GM21423 (cell line): ENCODE measurements at regions not wholly inside any gene's neighbourhood (a gene's known extent, or its start where the extent isn't known, plus 50 kb on each side); places are given as distances from the start of the nearest gene placed in this dataset.

Experiments used
- ATAC-seq: cut with Tn5 transposase; IDR thresholded peaks from one replicate; pipeline ENCODE4 v1.9.1; 2021; ENCODE audit warnings: mild to moderate bottlenecking, moderate library complexity; ENCODE audit not compliant: unreplicated experiment

DNA sequence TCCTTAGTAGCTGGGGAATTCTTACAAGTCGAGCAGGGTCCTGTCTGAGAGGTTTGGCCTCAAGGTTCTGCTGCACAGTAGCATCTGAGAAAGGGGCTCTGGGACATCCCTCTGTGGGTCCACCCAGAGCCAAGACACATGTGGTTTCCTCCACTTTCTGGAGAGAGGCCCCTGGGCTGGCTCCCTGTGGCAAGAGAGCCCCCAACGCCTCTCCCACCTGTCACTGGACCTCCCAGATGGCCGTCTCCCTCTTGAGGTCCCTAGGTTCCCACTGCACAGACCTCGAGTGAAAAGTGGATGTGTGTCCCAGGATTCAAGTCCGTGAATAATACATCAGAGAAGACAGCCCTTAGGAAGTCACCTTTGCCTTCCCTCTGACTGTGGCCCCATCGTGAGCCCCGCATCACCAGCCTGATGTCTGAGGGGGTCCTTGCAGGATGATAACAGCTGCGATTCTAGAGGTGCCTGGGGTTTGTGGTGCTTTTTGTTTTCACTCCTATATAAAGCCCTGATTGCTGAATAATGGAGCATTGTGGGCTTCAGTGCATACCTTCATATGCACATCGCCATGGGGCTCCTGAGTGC lies 319.0 kb downstream of the GLRX3 start:
- ATAC-seq = no peak

DNA sequence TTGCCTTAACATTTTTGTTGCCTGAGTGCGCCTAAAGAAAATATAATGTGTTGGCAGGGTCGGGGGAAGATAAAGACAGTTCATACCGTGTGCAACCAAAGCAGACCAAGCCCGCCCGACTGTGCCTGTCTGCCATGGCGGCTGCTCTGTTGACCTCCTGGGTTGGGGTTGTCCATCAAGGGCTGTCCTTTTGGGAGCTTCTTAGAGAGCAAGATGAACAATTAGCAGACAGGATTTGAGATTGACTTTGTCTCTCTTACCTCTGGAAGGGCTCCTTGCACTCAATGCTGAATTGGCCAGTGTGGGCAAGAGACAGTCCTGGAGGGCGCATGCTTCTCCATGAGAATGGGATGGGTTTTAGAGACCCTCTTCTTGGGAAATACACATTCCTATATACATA lies 319.6 kb downstream of the GLRX3 start:
- no peak for ATAC-seq

DNA sequence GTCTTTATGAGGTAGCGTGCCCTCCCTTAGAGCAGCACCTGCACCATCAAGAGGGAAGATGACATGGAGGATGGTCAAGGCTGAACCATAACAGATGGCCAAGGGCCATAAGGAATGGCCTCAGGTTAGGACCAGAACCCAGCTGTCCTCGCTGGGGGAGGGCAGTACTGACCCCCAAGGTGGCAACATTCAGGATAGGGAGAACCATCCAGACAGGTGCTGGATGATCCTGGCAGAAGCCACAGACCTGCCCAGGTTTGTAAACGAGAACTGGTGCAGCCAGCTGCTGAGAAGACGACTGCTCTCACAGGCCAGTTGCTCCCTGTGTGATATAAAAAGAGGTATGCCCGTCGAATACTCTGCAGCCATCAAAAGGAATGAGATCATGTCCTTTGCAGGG lies 320.4 kb downstream of the GLRX3 start:
- no peak for ATAC-seq

DNA sequence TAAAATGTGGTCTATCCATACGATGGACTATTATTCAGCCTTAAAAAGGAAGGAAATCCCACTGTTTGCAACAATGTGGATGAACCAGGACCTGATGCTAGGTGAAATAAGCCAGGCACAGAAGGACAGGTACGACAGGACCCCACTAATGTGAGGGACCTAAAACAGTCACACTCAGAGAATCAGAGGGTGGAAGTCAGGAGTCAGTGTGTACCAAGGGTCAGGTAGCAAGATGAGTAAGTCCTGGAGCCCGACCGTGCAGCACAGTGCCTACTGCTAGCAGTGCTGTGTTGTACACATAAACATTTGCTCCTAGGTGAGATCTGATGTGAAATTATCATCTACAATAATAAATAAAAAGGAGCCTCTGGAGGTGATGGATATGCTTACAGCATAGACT lies 322.3 kb downstream of the GLRX3 start:
- no peak for ATAC-seq

DNA sequence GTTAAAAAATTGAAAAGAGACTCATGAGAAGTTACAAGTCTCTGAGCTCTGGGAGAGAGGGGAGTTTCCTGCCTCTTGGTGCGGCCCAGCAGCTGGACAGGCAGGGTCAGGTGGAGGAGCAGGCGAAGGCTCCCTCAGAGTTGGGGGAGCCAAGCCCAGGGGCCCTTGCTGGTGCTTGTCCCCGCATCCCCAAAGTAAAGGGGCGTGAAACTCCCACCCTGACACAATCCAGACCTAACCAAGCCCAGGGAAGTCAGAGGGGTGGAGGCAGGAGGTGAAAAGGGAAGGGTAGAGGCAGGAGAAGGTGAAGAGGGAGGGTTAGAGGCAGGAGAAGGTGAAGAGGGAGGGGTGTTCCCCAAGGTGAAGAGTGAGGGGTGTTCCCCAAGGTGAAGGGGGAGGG lies 322.8 kb downstream of the GLRX3 start:
- ATAC-seq = no peak

DNA sequence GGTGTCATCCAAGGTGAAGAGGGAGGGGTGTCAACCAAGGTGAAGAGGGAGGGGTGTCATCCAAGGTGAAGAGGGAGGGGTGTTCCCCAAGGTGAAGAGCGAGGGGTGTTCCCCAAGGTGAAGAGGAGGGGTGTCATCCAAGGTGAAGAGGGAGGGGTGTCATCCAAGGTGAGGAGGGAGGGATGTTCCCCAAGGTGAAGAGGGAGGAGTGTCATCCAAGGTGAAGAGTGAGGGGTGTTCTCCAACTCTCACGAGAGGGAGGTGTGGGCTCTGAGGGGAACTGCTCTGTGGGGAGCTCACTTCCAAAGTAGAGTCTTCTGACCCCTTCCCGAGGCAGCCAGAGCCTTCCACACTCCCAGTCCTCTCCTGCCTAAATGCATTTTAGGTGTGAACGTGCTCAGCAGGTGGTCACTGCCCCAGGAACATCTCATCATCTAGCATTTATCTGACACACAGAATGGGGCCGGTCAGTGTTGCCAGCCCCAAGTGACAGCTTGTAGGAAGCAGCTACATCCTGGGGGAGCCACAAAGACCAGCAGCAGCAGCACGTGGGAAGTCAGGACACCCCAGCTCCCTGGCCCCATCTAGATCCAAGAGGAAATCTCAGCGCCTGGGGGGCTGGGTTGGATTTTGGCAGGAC lies 323.8 kb downstream of the GLRX3 start:
- ATAC-seq = no peak

DNA sequence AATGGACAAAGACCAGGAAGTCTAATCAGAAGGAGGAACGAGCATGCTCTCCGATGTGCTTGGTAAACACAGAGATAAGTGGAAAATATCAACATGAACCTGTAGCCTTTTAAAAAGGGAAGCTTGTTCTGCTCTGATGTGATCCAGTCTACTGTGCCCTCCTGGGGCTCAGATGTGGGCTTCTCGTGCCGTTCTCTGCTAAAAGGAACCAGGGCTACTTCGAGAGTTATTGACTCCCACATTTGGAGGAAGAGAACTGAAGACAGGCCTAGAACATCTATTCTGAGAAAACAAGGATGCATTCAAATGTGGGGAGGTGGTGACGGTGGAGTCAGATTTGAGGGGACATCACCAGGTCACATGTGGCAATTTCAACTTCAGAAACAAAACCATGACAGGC lies 325.4 kb downstream of the GLRX3 start:
- ATAC-seq = no peak

DNA sequence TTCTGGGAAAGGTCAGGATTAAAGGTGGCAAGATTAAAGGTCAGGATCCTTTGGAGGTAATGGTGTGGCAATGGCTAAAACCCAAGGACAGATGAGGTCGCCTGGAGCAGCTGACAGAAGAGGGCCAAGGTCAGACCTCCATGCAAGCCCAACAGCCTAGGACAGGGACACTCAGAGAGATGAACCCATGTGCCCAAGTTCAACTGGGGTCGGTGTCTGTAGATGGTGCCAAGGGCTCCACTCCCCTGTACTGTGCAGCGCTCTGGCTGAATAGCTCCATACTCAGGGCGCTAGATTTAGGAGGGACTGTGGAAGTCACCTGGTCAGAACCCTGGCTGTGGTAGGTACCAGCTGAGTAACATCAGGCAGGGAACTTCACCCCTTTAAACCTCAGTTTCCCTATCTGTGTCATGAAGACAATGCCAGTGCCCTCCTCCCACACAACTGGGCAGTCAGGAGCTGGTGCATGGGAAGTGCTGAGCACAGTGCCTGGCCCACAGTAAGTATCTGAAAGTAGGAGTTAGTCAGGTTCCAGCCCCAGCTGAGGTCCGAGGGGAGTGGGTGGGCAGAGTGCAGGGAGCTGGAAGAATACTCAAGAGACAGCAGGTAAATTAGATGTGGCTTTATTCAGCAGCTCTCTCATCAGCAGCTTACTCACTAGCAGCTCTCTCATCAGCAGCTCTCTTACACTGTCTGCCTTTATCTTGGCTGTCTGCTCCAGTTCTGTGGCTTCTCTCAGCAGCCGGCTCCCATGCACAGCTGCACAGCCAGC lies 327.1 kb downstream of the GLRX3 start:
- ATAC-seq = no peak

DNA sequence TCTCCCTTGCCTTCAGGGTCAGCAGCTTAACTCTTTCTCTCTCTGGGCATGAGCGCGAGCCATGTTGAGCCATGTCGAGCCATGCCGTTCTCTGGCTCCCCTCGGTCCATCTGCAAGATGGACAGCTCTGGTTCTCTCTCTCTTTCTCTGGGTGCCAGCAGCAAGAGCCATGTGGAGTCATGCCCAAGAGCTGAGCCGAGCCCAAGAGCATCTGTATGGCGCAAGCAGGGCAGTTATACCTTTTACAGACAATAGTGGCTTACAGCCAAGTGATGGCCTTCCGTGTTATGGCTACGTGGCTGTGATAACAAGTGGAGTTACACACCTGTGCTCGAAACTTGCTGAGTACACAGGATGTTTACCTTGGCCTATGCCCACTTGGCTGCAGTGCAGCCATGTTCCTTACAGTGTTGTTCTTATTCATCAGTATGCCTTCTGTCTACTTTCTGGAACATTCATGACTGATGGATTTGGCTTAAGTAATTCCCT lies 327.7 kb downstream of the GLRX3 start:
- ATAC-seq = no peak

DNA sequence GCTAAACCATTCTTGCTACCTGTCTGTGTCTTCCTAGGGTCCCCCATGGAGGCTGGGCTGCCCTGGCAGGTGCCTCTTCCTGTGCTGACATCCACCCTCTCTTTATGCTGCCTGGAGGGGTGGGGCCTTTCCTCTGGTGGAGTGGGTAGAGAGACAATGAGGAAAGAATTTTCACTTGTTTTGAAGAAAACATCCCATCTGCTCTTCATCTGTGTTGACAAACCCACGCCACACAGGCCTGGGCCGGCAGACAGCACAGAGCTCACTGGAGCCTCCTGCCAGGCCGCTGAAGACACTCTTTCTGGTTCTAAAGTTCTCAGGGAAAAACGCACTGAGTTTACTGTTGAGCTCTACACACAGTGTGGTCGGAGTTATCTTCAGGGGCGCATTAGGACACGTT lies 328.2 kb downstream of the GLRX3 start:
- no peak for ATAC-seq

DNA sequence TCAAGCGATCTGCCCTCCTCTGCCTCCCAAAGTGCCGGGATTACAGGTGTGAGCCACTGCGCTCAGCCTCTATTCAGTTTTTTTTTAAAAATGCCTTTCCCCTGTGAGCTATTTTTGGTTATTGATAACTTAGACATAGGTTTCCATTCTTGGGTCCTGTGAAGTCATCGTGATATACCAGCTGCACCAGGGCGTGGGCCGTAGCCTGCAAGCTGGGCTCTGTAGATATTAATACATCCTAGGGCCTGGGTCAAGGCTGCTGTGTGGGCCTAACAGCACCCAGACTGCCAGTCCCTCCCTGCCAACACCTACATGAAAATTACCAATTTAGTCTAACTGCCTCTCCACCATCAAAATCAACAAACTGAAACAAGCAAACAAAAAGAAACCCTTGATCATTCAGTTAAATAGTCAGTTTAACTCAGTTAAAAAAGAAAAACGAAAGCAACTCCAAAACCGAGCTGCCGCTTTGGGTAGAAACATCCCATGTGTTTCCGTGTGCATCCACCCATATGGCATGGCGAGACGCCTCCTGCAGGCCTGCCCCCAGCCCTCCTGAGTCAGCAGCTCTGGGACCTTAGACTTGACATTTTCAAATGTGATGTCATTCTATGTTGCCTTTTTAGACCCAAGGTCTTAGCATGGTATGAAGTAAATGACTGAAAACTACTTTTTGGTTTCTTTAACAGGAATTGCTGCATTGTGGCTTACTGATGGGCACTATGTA lies 330.2 kb downstream of the GLRX3 start:
- no peak for ATAC-seq

DNA sequence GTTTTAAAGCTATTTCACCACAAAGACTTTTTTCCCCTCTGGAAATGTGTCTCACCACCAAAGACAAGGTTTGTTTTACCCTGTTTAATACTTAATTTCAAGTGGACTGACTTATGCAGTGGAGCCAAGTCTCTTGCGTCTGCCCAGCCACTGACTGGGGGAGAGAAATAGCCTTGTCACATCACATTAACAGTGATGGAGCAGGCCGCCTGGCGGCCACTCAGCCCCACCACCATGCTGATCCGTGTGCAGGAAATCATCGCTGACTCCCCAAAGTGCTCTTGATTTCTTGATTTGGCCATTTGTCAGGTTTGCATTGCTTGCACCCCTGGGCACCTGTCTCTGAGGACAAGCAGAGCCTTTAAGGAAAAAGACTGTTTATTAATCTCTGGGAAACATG lies 334.1 kb downstream of the GLRX3 start:
- no peak for ATAC-seq

DNA sequence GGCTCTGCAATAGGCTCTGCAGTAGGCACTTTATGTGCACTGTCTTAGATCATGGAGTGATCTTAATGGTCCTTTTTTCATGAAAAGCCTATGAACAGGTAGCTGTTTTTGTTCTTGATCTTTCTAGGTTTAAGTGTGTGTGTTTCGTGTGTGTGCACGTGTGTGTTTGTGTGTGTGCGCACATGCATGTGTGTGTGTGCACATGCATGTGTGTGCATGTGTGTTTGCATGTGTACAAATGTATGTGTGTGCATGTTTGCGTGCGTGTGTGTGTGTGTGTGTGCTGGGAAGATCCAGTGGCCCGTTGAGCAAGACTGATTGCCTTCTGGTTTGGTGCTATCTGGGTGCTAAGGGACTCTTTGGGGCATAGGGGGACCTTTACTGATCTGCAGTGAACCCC lies 334.8 kb downstream of the GLRX3 start:
- no peak for ATAC-seq

DNA sequence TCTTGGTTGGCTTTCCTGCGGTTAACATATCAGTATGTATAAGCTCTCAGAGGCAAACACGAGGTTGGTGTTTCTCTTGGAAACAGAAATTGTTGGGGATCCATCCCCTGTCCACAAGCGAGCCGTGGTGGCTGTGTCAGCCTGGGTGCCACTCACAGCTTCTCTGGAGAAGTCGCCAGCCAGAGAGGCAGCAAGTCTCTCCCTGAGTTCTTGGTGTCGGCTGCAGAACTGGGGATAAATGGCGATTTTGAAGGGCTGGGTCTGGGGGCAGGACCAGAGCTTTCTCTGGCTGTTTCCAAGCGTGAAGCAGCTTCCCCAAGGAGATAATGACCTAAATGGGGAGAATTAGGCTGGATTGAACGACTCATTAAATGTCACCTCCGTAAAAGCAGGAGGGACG lies 335.3 kb downstream of the GLRX3 start:
- no peak for ATAC-seq

DNA sequence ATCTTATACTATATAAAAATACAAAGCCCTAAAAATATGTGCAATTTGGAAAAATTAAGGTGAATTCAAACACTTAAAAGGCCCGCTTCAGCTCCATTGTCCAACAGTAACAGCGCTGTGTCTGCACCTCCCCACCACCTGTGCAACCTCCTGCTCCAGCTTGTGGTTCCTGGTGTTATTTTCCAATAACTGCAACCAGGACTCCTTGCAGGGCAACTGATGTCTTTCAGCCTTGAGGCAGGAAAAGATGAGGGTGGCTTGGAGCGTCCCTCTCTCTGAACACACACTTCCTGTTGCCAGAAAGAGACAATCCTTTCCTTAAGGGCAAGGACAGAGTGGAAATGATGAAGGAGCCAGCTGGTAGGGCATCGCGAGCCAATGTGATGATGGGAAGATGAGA lies 336.0 kb downstream of the GLRX3 start:
- no peak for ATAC-seq

DNA sequence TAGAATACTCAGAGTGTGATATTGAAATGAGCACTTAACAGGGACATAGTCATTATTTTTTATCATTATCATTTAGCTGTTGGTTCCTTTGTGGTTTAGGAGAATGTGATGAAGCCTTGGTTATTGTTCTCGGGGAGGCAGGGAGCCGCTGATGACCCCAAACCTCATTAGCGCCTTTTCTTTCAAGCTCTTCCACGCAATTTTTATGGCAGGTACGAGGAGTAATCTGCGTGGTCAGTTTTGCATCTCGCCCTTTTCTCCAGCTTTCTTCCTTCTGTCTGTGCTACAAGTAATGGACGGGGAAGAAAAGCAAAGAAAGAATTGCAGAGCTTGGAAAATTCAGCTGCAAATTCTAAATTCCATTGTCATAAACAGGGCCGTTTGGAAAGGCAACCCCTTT lies 338.4 kb downstream of the GLRX3 start:
- ATAC-seq = no peak

DNA sequence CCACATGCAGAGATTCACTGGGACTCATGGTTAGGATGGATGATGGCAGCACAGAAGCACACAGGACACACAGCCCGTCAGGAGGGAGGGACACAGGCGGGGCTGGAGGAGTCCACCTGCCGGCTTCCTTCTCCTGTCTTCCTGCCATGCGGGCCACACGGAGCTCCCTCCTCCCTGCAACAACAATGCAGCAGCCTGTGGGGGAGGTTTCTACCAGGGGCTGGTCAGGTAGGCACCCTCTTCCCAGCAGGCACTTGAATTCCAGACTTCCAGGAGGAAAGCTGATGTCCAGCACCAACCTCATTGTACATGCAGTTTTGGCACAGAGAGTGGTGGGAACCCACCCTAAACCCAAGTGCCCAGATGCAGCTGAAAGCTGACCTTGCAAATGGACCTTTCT lies 341.2 kb downstream of the GLRX3 start:
- ATAC-seq = no peak

DNA sequence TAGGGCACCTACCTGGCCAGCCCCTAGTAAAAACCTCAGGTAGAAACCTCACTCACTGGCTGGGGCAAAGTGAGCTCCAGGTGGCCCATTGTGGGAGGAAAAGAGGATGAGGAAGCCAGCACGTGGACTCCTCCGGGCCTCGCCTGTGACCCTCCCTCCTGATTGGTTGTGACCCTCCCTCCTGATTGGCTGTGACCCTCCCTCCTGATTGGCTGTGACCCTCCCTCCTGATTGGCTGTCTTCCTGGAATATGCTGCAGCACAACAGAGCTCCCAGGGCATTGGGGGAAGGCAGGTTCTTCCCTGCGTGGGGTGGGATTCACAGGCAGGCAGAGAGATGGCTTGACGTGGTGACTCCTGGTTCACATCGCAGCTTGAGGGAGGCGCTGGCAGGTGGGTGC lies 343.0 kb downstream of the GLRX3 start:
- no peak for ATAC-seq

DNA sequence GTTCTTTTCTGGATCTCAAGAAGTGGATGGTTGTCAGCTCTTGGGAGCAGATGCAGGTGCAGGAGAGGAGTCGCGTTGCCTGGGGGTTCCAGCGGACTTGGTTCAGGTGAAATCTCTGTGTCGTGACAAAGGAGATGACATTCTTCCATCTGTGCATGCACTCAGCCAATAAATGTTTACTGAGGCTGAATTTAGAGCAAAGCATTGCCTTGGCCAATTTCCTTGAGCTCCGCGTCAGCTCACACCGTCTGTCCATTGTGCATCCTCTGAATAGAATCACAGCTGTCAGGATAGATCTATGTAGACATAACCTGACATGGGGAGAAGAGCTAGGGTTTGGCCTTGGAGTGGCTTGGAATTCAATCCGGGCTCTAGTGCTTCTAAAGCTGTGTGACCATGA lies 343.7 kb downstream of the GLRX3 start:
- ATAC-seq = no peak

DNA sequence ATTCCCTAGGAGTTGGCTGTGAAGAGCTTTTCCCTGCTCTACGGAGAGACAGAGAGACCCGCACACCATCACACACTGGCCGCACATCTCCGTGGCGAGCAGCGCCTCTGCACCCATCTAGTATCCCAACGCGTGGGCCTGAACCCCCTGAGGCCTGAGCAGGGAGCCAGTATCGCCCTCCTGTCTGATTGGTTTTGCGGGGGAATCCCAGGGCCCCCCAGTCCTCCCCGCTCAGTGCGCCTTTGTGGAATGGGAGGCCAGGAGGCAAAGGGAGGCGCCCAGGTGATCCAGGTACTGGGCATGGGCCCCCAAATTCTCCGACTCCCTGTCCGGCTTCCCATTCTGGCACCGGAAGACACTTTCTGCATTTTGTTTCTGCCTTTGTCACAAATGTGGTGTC lies 344.3 kb downstream of the GLRX3 start:
- no peak for ATAC-seq

DNA sequence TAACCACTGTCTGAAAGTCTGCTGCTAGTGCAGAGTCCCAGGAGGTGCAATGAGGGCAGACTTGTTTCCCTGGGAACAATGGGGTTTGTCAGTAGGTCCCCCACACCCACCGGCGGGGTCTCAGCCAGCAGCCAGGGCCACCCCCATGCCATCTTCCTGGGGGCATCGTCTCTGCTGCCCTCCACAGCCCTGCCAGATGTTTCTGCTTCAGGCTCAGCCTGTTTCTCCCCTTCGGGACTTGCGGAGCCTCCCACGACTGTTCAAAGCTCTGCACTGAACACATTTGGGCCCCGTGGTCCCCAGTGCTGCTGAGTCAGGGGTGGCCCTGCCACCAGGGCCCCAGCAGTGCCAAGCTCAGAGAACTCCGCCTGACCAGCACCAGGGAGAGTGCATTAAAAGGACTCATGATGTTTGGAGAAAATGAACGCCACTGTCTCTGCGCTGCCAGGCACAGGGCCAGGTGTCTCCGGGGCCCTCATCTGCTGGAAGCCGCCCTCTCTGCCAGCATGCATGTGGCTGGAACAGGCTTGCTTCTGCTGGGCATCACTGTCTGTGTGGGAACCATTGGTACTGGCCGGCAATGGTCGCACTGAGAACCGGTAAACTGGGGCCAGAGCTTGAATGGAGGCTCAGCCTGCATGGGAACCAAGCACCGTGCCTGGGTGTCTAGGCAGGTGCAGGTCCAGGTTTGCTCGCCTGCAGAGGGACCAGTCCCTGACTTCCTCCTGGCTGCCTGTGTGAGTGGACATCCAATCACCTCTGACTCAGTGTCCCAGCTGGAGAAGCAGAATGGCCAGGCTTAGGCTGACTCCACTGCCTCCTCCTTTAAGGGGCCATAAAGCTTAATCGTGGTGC lies 345.1 kb downstream of the GLRX3 start:
- ATAC-seq = no peak
